AG08395 (cell line): ENCODE measurements at regions not wholly inside any gene's neighbourhood (a gene's known extent, or its start where the extent isn't known, plus 50 kb on each side); places are given as distances from the start of the nearest gene placed in this dataset.

Source experiments
- DNase-seq: peaks from one replicate; pipeline ENCODE4 v3.0.0; 2012; ENCODE audit warnings: mixed read lengths, low spot score

DNA sequence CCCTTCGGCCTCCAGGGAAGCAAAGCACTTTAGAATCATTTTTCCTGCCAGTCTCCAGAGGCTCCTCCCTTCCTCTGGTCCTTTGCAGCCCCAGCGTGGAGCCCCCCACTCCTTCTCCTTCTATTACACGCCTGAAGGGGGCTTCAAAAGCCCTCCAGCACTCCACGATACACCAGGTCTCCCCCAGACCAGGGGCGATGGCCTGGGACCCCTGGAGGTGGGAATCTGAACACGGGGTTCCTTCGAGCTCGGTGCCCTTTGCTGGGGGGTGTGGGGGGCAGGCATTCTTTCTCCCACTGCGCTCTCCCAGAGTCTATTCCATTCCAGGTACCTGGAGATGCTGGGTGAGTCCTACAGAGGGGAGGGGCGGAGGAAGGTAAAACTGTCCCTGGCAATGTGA lies 97.6 kb downstream of the HMX1 start:
- DNase-seq: no peak

DNA sequence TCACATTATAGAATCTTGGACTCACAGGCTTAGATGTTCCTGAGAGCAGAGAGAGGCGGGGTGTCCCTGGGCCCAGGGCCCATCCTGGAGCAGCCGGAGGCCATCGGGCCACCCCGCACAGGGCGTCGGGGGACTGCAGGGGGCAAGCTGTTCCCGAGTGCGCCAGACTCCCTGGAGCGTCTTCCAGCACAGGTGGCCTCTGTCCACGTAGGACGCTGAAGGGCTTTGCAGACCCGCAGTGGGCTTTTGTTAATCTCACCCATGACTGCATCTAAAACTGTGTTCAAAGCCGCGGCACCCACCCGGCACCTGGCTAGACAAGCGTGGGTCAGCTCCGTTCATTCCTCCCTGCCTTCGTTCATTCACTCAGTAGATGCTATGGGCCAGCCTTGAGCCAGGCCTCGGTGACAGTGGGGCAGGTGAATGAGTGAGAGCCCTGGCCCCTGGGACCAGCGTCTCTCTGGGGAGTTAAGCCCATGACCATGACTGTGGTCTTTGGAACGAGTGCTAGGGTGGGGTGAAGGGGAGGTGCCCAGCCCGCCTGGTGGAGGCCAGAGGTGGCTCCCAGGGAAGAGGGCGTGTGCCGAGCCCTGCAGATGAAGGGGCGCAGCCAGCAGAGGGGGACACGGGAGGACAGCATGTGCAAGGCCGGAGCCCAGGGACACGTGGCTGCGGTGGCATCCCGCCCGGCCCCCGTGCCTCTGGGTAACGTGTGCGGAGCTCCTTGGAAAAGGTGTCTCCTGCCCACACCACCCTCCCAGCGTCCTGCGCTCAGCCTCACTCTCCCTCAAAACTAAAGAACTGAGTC lies 98.3 kb downstream of the HMX1 start:
- DNase-seq: no peak

DNA sequence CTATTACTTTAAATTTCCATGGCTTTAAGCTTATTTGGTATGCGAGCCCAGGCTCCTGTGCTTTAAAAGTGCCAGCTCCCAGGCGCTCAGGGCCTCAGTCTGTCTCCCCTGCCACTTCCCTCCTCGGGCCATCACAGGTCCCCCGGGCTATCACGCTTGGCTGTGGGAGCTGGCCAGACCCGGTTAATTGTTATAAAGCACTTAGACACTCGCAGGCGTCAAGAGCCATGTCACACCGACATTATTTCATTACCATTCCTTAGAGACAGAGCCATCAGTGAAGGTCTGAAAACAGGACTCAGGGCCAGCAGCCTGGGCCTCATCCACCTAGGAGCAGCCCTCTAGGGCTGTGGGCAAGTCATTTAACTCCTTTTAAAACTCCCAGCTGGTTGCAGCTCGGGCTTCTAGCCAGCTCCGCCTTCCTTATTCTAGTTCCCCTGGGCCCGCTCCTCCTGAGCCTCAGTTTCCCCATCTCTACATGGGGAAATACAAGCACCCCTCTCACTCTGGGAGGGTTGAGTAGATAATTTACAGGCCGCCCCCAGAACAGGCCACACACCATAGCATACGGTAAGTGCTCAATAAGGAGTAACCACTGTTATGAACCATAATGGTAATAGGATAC lies 99.0 kb downstream of the HMX1 start:
- no peak for DNase-seq

DNA sequence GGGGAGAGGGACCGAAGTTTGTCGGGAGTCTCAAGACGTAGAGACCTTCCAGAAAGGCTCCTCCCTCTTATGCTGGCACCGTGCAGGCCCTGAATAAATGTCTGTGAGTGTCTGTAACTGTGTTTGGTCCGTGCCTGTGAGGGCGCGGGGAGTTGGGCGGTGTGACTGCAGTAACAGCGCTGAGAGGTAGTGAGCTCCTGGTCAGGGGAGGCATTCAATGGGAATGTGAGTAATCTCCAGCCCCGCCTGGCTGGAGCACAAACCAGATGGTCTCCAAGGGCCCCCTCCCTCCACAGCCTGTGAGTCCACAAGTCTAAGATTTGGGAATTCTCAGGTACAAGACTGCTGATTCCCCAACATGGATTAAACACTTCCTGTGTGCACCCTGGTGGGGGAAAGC lies 100.0 kb downstream of the HMX1 start:
- DNase-seq: no peak

DNA sequence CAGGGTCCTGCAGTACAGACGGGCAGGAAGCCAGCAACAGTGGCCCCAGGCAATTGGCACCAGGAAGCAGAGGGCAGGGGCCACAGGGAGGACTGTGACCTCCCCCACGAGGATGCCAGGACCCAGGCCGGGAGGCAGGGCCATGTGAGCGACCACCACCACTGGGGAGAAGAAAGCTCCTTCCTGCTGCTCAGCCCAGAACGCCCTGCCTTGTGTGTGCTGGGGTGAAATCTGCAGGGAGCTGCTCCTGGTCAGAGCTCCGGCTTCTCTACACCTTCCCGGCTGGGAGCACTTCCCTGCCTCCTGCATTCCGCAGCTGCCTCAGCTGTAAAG lies 100.4 kb downstream of the HMX1 start:
- DNase-seq: no peak

DNA sequence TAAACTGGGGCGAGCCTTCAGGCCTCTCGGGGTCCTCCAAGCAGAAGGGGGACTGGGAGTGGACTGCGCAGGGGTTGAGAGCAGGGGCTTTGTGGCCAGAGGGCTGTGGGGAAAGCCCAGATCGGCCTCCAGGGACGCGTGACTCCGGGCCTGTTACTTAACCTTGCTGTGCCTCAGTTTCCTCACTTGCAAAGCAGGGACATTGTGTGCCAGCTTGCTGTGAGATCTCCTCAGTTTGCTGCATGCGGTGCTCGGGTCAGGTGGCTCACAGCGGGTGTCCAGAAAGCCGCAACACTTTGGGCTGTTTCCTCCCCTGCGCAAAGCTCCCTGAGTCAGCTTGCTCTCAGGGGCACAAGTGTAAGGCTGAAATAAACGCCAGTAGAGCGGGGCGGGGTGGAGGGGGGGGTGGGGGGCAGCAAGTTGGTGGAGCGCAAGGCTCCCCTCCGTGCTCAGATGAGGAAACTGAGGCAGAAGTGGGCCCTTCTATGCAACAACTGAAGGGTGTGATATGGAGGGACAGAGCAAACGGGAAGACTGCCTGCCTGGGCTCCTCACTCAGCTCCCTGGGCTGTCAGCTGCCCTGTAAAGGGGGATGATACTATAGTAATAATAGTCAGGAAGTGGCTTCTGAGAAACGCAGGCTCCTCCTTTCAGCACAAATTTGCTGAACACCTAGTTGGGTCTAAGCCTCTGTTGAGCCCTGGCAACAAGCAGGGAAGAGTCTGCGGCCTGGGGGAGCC lies 101.0 kb downstream of the HMX1 start:
- no peak for DNase-seq

DNA sequence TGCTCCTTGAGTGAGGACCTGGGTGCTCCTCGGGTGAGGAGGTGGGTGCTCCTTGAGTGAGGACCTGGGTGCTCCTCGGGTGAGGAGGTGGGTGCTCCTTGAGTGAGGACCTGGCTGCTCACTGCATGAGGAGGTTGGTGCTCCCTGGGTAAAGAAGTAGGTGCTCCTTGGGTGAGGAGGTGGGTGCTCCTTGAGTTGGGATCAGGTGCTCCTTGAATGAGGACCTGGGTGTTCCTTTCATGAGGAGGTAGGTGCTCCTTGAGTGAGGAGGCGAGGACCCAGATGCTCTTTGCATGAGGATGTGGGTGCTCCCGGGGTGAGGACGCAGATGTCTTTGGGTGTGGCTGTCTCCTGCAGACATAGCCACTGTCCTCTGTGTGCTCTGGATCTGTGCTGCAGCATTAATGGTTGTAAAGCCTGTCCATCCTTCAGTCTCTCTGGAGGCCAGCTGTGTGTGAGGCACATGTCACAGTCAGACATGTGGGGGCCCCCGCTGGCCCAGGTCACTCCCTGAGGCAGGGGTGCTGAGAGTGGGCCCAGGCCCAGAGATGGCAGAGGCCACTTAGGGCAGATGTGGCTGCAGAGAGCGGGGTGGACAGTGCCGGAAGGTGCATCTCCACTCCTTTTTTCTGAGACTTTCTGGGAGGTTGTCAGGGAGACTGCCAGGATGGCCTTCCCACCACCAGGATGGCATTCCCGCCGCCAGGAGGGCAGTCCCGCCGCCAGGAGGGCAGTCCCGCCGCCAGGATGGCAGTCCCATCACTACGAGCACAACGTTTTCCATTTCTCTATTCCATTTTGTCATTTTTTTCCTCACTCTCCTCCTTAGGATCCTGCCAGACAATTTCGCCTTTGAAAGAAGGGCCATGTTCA lies 101.8 kb downstream of the HMX1 start:
- no peak for DNase-seq

DNA sequence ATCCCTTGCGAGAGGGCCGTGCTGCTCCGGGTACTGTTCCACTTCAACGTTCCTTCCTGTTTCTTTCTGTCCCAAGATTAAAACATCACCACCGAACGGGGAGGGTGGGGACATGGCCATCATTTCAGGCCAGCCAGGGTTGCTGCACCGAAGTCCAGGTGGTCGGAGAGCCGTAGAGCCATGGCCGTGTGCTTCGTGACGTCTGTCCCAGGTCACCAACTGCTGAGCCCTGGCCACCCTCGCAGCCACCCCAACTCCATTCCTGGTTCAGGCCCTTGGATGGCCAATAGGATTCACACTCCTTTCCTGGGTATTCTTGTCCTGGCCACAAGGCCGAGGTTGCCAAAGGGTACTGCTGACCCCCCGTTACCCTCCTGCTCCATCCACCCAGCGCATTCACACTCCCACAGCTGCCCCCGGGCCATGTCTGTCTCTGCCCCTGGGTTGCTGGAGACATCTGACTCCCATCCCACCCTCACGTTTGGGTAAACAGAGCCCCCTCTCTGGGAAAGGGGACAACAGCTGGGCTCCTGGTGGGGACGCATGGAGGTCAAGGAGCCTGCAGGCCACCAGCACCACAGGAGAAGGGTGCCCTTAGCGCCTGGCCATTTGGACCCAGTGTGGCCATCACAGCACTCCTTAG lies 103.2 kb downstream of the HMX1 start:
- DNase-seq: no peak

DNA sequence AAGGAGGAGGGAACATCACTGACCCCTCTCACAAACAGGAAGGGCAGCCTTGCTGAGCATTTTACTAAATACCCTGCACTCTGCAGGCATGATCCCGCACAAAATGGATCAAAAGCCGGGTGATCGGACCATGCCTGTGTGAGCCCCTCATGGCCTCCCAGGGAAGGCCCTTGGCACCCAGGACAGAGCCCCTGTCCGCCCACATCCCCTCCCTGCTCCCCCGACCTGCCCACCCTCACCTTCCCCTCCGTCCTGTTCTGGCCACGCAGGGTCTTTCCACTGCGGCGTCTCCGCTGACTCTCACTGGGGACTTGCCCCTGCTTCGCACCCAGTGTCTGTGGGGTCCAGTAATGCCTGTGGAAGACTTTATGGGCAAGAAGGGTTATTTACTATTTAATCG lies 105.0 kb downstream of the HMX1 start:
- no peak for DNase-seq

DNA sequence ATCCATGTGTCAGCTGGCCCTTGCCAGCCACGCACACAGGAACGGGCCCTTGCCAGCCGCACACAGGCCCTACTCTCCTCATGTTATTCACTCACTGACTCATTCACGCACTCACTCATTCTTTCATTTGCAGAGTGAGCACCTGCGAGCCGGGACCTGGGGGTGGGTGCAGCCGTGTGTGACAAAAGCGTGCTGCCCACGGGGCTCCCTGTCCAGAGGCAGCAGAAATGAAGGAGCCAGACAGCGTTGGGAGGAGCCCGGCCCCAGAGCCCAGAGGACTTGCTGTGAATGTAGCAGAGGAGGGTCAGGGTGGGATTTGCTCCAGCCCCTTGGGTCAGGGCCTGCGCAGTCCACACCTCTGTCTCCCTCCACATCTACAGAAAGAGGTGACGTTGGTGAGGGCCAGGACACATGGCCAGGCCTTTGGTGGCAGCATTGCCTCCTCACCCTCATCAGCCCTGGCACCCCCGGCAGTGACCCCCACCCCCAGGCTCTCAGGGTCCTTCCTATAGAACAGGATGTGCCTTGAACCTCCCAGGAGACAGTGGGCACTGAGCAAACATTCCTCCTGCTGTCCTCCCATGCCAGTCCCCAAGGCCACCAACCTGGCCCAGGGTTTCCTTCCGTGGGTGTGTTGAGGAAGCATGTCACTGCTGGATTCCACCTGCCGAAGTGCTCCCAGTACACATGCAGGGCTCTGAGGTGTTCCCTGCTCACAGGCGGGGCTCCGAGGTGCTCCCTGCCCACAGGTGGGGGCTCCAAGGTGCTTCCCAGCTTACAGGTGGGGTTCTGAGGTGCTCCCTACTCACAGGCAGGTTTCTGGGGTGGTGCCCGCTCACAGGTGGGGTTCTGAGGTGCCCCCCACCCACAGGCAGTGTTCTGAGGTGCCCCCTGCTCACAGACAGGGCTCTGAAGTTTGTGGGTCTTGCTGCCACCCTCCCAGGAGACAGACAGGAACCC lies 105.7 kb downstream of the HMX1 start:
- no peak for DNase-seq

DNA sequence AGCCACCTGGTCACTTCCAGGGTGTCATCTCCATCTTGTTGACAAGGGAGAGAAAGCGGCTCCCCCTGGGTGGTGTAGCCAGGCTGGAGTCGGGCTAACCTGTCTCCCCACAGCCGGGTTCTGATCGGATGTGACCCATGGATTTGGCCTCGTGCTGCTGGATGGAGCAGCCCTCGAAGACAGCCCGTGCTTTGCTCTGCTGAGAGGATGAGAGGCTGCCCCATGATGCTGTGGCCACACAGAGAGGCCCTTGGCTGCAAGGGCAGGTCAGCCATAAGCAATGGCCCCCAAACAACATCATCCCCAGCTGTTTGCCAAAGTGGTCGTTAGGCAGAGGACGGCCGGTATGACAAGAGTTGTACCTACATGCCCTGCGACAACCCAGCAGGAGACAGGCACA lies 106.6 kb downstream of the HMX1 start:
- DNase-seq: no peak

DNA sequence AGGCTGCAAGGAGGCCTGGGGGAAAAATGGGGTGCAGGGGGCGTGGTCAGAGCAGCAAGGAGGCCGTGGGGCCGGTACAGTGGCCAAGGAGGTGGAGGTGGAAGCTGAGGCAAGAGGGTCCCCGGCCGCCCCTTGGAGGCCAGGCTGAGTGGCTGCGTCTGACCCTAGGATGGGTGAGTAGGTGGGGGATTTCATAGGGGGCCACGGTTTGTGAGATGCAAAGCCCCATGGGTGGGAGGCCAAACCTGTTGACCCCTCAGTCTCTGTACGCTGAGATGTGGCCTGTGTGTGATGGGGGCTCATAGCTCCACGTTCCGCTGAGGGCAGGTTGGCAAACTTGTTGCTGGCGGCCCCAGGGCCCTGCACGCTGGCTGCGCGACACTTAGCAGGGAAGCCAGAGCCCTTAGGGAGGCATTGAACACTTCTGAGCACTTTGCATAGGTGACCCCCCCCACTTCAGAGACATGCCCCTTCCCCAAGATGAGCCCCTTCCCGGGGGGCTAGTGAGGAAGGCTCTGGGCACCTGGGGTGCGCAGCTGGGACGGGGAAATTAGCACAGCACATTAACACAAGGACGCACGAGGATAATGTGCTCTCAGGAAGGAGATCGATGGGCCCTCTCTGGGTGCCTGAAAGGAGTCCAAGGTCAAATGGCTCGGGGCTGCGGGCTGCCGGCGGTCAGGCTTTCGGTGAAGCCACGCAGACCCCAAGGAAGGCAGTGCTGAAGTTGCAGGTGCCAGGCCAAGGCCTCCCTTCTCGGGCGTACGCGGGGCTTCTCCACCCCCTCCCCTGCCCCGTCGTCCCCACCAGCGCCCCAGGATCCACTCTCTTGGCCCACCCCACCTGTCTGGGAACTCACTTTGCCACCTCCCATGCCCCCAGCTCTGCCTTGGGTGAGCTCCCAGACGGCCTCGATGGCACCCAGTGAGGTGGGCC lies 107.4 kb downstream of the HMX1 start:
- DNase-seq: no peak

DNA sequence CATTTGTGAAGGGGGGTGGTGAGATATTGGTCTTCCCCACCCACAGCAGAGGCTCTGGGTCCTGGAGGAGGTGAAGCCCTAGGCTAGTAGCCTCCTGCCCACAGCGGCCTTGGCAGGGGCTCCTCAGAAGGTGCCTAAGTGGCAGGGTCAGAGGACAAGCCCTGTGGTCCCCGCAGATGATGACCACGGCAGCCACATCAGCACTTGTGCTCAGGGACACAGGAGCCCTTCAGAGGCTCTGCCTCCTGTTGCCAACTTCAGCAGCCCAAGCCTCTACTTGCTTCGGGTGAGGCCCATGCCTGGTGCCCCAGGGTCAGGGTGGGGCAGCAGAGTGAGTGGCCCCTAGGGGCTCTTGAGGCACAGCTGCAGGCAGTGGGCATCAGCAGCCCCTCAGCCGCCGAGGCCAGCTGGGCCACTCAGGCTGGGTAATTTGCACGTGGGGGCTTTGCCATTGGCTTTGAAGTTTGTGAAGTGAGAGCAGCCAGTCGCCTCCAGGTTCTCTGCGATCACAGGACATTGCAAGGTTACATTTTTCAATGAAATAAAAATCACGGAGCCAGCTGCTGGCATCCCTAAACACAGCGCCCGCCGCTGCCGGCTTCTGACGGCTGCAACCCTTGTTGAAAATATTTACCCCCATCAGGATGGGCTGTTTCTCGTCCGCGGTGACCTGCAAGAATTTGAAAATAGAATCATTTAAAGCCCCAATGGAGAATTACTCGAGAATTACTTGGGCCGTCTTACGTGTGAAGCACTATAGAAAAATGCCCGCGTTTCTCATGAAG lies 108.5 kb downstream of the HMX1 start:
- no peak for DNase-seq

DNA sequence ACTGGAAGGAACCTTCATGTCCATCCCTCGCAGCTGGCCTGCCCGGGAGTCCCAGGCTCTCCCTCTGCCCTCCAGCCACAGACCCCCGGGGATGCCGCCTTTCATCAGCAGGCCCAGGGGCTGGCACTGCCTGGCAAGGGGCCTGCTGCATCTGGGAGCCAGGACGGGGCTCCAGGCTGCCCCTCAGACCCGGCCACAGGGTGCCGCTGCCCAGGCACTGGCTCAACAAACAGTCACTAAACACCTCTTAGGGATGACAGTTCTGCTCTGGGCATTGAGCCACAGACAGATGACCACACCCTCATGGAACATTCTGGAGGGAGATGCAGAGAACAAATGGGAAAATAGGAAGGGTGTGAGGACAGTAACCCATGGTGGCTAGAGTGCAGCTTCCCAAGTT lies 109.3 kb downstream of the HMX1 start:
- DNase-seq: no peak

DNA sequence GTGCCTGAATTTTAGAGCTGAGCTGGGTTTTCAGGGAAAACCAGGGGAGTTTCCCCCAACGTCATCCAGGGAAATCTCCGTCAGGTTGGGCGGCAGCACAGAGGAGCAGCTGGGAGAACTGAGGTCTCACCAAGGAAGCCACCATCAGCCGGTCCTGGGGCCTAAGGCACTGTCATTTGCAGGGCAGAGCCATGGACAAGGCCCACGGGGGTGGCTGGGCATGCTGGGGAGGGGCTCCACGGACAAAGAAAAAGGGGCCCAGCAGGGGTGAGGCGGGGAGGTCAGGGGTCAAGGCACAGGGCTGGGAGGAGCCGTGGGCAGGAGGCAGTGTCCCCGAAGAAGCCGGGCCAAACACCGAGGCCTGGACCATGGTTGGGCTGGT lies 109.8 kb downstream of the HMX1 start:
- no peak for DNase-seq

DNA sequence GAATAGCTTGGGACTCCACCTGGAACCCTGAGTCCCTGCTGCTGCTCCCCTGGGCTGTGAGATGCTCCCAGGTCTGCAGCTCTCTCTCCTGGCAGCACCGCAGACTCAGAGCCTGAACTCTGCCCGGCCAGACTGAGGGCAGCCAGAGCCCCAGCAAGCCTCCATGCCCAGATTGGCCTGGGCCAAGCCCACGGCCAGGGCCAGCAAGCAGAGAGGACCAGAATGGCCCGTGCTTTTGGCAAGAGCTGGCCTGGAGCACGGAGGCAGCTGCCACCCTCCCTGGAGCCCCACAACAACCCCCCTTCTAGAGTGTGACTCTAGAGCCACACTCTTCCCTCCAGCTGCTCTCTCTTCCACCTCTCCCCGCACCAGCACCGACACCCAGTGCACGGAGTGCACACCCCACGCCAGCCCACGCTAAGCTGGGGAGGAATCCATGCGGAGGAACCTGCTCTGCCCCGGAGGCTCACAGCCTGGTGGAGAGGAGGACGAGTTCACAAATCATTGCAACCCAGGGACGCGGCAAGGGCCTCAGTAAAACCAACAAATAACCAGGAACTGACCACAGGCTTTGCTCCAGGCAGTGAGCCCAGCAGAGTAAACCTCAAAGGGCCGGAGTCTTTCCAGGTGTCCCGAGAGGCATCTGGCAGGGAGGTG lies 110.3 kb downstream of the HMX1 start:
- DNase-seq: no peak

DNA sequence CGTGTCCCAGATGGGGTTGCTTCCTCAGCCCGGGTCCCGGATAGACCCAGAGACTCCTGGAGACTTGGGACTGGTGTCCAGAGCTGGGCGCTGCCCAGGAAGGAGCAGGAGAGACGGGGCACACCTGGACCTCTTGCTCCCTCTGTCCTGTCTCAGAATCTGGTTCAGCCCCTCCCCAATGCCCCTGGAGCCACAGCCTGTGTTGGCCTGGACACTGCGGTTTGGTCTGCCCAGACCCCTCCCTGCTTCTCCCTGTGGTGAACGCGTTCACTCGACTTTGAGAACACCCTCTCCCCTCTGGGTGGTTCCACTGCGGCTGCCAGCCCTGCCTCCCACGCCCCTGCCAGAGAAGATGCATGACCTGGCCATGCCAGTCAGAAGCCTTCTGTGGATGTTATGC lies 111.1 kb downstream of the HMX1 start:
- no peak for DNase-seq

DNA sequence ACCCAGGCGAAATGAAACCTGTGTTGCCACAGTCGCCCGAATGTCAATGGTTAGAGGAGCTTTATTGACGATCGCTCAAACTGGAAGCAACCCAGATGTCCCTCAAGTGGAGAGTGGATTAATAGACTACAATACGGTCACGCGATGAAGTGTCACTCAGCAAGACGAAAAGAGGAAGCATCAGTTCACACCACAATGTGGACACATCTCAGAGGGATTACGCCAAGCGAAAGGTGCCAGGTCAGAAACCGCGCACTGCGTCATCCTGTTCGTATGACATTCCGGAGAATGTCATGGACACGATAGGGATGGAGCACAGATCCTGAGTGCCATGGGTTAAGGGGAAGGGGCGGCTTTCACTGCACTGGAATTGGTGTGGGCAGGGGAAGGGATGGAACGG lies 111.7 kb downstream of the HMX1 start:
- no peak for DNase-seq
